ENCODE measurements at regions not wholly inside any gene's neighbourhood (a gene's known extent, or its start where the extent isn't known, plus 50 kb on each side); places are given as distances from the start of the nearest gene placed in this dataset.

DNA sequence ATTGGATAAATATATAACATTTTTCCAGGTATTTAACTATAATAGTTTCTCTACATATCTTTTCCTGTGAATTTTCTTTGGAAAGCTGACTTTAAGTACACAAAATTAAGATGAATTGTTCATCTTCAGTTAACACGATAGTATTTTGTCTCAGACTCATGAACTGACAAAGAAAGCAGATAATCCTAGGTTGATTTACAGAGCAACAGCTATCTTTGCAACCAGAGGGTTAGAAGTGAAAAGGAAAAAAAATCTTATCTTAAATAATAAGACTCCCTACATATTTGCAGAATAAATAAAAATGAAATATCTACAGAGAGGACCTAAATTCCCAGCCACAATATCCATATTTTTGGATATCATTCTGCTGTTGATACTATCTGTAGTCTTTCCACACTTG lies 350.2 kb upstream of the GRM7 start:
- no peak overlapping the region for H3K4me3 Mint-ChIP-seq
- H3K4me1 Mint-ChIP-seq, result no peaks in the 10 kb centered on the region
- CTCF ChIA-PET, result no interaction called here
- no peak overlapping the region for H3K27ac Mint-ChIP-seq
- ATAC-seq (no peak), DNase-seq (no peak)
- no peaks in the 10 kb centered on the region for H3K27me3 Mint-ChIP-seq
- H3K36me3 Mint-ChIP-seq, result no peaks in the 10 kb centered on the region
- H3K9me3 Mint-ChIP-seq (ENCODE audit: low read depth), result peaks cover 2% of the 10 kb centered on the region

DNA sequence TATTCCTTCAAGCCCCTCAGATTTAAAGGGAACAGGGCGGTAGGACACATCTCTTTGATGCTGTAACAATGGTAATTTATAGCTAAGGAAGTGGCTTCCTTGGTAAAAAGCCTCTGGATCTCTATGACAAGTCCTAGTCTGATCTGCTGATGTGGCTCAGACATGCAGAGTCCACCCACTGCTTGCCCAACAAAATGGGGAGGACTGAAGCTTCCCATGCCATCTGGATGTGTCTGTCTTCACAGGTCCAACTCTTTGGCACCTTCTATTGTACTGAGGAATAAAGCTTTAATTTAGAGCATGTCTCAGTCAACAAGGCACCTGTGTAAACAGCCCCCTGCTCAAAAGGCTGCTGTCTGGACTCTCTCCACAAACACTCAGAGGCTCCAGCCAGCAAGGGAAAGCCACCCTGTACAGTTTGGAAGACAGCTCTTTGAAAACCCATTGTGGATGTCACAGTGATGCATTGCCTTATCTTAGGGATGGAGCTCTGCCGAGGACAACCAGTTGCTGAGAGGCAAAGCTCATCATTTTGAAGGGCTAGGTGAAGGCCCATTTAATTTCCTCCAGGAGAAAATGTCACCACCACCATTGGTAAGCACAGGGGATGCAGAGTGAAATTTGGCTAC lies 348.6 kb upstream of the GRM7 start:
- CTCF ChIA-PET, result no interaction called here
- no peaks in the 10 kb centered on the region for H3K36me3 Mint-ChIP-seq
- peaks cover 4% of the 10 kb centered on the region for H3K9me3 Mint-ChIP-seq (ENCODE audit: low read depth)
- ATAC-seq (no peak), DNase-seq (no peak)
- no peaks in the 10 kb centered on the region for H3K27me3 Mint-ChIP-seq
- H3K4me1 Mint-ChIP-seq, result peaks cover 2% of the 10 kb centered on the region
- no peak overlapping the region for H3K27ac Mint-ChIP-seq
- no peak overlapping the region for H3K4me3 Mint-ChIP-seq

DNA sequence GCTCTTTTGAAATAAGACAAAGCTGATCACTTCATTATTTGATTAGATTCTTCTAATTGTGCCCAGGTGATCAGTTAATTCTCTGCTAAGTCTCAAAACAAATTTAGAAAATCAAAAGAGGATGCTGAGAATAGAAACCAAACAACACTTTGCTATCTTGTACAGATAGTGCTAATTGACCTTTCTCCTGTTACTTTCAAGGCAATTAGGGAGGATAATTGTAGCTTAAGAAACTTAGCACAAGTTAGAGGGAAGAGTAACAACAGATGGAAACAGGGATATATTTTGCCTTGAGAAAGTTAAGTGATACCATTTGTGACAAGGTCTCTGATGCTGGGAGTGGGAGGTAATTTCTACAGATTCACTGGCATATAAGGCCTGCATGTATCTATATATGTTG lies 344.8 kb upstream of the GRM7 start:
- DNase-seq (no peak), ATAC-seq (no peak)
- H3K36me3 Mint-ChIP-seq, result no peaks in the 10 kb centered on the region
- H3K27ac Mint-ChIP-seq, result no peak overlapping the region
- CTCF ChIA-PET, result no interaction called here
- H3K27me3 Mint-ChIP-seq, result no peaks in the 10 kb centered on the region
- H3K9me3 Mint-ChIP-seq (ENCODE audit: low read depth), result peaks cover 15% of the 10 kb centered on the region
- H3K4me1 Mint-ChIP-seq, result peaks cover 2% of the 10 kb centered on the region
- no peak overlapping the region for H3K4me3 Mint-ChIP-seq

DNA sequence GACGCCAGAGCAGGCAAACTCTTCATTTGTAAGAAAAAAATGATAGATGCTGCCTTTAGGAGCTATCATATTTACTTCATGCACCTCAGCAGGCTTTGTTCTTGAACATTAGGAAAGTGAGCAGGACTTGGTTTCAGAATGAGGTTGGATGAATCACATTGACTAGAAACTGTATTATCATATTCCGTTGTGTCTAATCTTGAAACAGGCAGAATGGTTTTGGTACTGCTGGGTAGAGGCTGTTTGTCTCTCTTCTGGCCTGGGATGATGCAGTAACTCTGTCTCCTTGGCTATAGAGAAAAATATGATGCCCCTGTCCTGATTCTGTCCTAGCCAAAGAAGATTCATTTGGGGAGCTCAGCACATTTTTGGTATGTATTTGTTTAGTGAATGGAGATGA lies 344.2 kb upstream of the GRM7 start:
- Mint-ChIP-seq H3K27me3 (no peaks in the 10 kb centered on the region), H3K27ac (no peak overlapping the region), H3K36me3 (no peaks in the 10 kb centered on the region), H3K4me1 (peaks cover 2% of the 10 kb centered on the region), H3K9me3 (ENCODE audit: low read depth) (peaks cover 15% of the 10 kb centered on the region), H3K4me3 (no peak overlapping the region)
- CTCF ChIA-PET, result no interaction called here
- DNase-seq (no peak), ATAC-seq (no peak)

- no peak for ATAC-seq
- Mint-ChIP-seq H3K27ac (no peak overlapping the region), H3K27me3 (no peaks in the 10 kb centered on the region), H3K4me1 (peaks cover 2% of the 10 kb centered on the region), H3K9me3 (ENCODE audit: low read depth) (peaks cover 15% of the 10 kb centered on the region), H3K4me3 (no peak overlapping the region), H3K36me3 (no peaks in the 10 kb centered on the region)
- CTCF ChIA-PET, result no interaction called here
- no peak for DNase-seq
These were observed 342.1 kb upstream of the GRM7 start for GRCh38 chr3:6518709-6519345.

GRCh38 chr3:6521369-6522113 lies 339.4 kb upstream of the GRM7 start:
- CTCF ChIA-PET, result no interaction called here
- Mint-ChIP-seq H3K4me1 (peaks cover 2% of the 10 kb centered on the region), H3K36me3 (no peaks in the 10 kb centered on the region), H3K27ac (no peak overlapping the region), H3K9me3 (ENCODE audit: low read depth) (peaks cover 13% of the 10 kb centered on the region), H3K4me3 (no peak overlapping the region), H3K27me3 (no peaks in the 10 kb centered on the region)
- DNase-seq (no peak), ATAC-seq (no peak)

GRCh38 chr3:6522191-6522590 lies 338.7 kb upstream of the GRM7 start:
- Mint-ChIP-seq H3K36me3 (no peaks in the 10 kb centered on the region), H3K9me3 (ENCODE audit: low read depth) (peaks cover 11% of the 10 kb centered on the region), H3K27me3 (no peaks in the 10 kb centered on the region), H3K4me3 (no peak overlapping the region), H3K27ac (no peak overlapping the region), H3K4me1 (no peaks in the 10 kb centered on the region)
- CTCF ChIA-PET, result no interaction called here
- ATAC-seq, result no peak
- DNase-seq, result no peak

GRCh38 chr3:6523043-6523442 lies 337.9 kb upstream of the GRM7 start:
- Mint-ChIP-seq H3K36me3 (no peaks in the 10 kb centered on the region), H3K4me3 (no peak overlapping the region), H3K27me3 (no peaks in the 10 kb centered on the region), H3K27ac (no peak overlapping the region), H3K4me1 (no peaks in the 10 kb centered on the region), H3K9me3 (ENCODE audit: low read depth) (peaks cover 11% of the 10 kb centered on the region)
- DNase-seq (no peak), ATAC-seq (no peak)
- CTCF ChIA-PET, result no interaction called here

DNA sequence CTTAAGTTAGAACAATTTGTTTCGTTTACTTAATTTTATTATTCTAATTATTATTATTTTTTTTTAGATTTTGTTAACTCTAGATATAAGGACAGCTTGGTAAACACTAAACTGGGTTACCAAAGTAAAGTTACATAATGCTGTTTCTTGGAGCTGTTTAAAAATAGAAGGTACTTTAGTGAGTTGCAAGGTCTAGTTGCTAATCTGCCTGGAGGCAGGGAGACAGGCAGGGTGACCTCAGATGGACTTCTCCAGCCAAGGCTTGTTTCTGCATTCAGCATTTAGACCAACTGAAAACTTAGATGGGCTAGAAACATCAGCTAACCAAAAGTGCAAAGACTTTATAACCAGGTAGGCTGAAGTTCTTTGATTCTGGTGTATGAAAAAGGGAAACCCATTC lies 336.4 kb upstream of the GRM7 start:
- CTCF ChIA-PET, result no interaction called here
- Mint-ChIP-seq H3K4me3 (no peak overlapping the region), H3K27me3 (no peaks in the 10 kb centered on the region), H3K36me3 (no peaks in the 10 kb centered on the region), H3K27ac (no peak overlapping the region), H3K9me3 (ENCODE audit: low read depth) (peaks cover 6% of the 10 kb centered on the region), H3K4me1 (no peaks in the 10 kb centered on the region)
- no peak for DNase-seq
- no peak for ATAC-seq

- Mint-ChIP-seq H3K4me3 (no peak overlapping the region), H3K27ac (no peak overlapping the region), H3K9me3 (ENCODE audit: low read depth) (no peaks in the 10 kb centered on the region), H3K36me3 (no peaks in the 10 kb centered on the region), H3K27me3 (no peaks in the 10 kb centered on the region), H3K4me1 (no peaks in the 10 kb centered on the region)
- CTCF ChIA-PET, result no interaction called here
- ATAC-seq, result no peak
- no peak for DNase-seq
These were observed 334.6 kb upstream of the GRM7 start for GRCh38 chr3:6526321-6526720.

DNA sequence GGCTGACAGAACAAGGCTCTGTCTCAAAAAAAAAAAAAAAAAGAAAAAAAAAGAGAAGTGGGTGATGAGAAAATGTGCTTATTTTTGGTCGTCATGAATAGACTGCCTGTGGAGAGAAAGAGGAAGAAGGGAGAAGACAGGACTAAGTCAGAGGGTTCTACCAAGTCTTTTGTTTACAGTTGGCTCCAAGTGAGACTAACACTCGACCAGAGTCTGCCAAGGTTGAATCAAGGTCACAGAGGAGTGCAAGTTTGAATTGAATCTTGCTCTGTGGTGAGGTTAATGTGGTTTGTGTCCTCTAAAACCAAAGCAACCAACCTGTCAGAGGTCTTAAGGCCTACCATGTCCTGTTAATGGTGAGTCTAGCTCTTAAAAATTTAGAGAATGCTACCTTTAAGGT lies 334.1 kb upstream of the GRM7 start:
- no peaks in the 10 kb centered on the region for H3K27me3 Mint-ChIP-seq

GRCh38 chr3:6528951-6529350 lies 332.0 kb upstream of the GRM7 start:
- no peaks in the 10 kb centered on the region for H3K4me1 Mint-ChIP-seq
- DNase-seq, result no peak
- CTCF ChIA-PET, result no interaction called here
- no peaks in the 10 kb centered on the region for H3K36me3 Mint-ChIP-seq
- no peaks in the 10 kb centered on the region for H3K27me3 Mint-ChIP-seq
- no peak overlapping the region for H3K4me3 Mint-ChIP-seq
- no peak overlapping the region for H3K27ac Mint-ChIP-seq
- no peaks in the 10 kb centered on the region for H3K9me3 Mint-ChIP-seq (ENCODE audit: low read depth)
- ATAC-seq, result no peak

More for the DNA sequence above, 334.1 kb upstream of the GRM7 start:
- no peak for ATAC-seq
- CTCF ChIA-PET, result no interaction called here
- Mint-ChIP-seq H3K27ac (no peak overlapping the region), H3K36me3 (no peaks in the 10 kb centered on the region), H3K9me3 (ENCODE audit: low read depth) (no peaks in the 10 kb centered on the region), H3K4me3 (no peak overlapping the region), H3K4me1 (no peaks in the 10 kb centered on the region)
- DNase-seq, result no peak

- Mint-ChIP-seq H3K4me3 (no peak overlapping the region), H3K27ac (no peak overlapping the region), H3K27me3 (no peaks in the 10 kb centered on the region), H3K9me3 (ENCODE audit: low read depth) (no peaks in the 10 kb centered on the region), H3K4me1 (no peaks in the 10 kb centered on the region), H3K36me3 (no peaks in the 10 kb centered on the region)
- CTCF ChIA-PET, result interaction anchor here (0.6 kb wide), 1 partner anchor 925 kb away, joined by 3 read pairs; no protein-coding TSS in a partner anchor
- no peak for DNase-seq
- no peak for ATAC-seq
These were observed 329.8 kb upstream of the GRM7 start for GRCh38 chr3:6531153-6531552.

DNA sequence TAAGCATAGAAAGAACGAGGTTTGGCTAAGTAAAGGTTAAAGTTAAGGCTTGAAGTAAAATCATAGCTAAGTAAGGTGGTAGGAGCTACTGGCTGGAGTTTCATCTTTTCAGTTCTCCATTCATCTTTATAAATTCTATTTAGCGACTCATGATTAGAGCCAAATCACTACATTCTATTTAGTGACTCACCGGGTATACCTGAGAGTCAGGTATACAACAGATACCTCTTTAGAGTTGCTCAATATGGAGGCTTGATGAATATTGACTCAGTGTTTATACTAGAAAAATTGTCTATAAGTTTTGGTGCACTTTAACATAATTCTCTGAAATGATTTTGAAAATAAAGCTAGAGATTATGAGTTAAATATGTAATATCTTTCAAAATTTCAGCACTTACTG lies 328.8 kb upstream of the GRM7 start:
- CTCF ChIA-PET, result interaction anchor here (0.6 kb wide), 1 partner anchor 926 kb away, joined by 3 read pairs; no protein-coding TSS in a partner anchor
- H3K4me3 Mint-ChIP-seq, result no peak overlapping the region
- no peaks in the 10 kb centered on the region for H3K36me3 Mint-ChIP-seq
- no peak overlapping the region for H3K27ac Mint-ChIP-seq
- no peaks in the 10 kb centered on the region for H3K4me1 Mint-ChIP-seq
- DNase-seq (no peak), ATAC-seq (no peak)
- no peaks in the 10 kb centered on the region for H3K9me3 Mint-ChIP-seq (ENCODE audit: low read depth)
- no peaks in the 10 kb centered on the region for H3K27me3 Mint-ChIP-seq

Measured in activated CD8-positive, alpha-beta memory T cell treated with anti-CD3 and anti-CD28 coated beads, Interleukin-2, amount 10 ng/mL, durations not matched to agents 7 days and 5 days (primary cell).